ENCODE measurements at regions not wholly inside any gene's neighbourhood (a gene's known extent, or its start where the extent isn't known, plus 50 kb on each side); places are given as distances from the start of the nearest gene placed in this dataset.

- Histone ChIP-seq H3K36me3 (replicated peaks; ENCODE audit: insufficient read depth, low read length) (no peaks in the 10 kb centered on the region), H4K20me1 (ENCODE audit: insufficient read depth, low read length) (no peaks in the 10 kb centered on the region), H3K27me3 (replicated peaks; ENCODE audit: insufficient read depth, low read length) (no peaks in the 10 kb centered on the region), H3K4me1 (ENCODE audit: low read length) (no peaks in the 10 kb centered on the region), H3K9me3 (replicated peaks; ENCODE audit: insufficient read depth, low read length) (no peaks in the 10 kb centered on the region), H3F3A (ENCODE audit: insufficient read depth, low read length) (no peaks in the 10 kb centered on the region), H3K4me3 (ENCODE audit: low read length) (no peak overlapping the region), H2AFZ (ENCODE audit: low read length) (no peak overlapping the region), H3K9me2 (replicated peaks; ENCODE audit: insufficient read depth, low read length) (no peaks in the 10 kb centered on the region), H3K4me2 (ENCODE audit: low read depth, low read length) (no peak overlapping the region), H3K27ac (ENCODE audit: low read length) (no peak overlapping the region), H3K9ac (ENCODE audit: low read length) (no peak overlapping the region), H3K79me2 (ENCODE audit: low read length) (no peaks in the 10 kb centered on the region)
- no peak for TF ChIP-seq EZH2phosphoT487 (IDR thresholded peaks at IDR 0.05; ENCODE audit: low read length)
- no peak for TF ChIP-seq EZH2 (optimal IDR thresholded peaks at IDR 0.05; ENCODE audit: low read depth, low read length)
- TF ChIP-seq CTCF (IDR thresholded peaks at IDR 0.05; ENCODE audit: low read length) = no peak
- no peak for DNase-seq
Observed at GRCh38 chr4:181106398-181106797, 1136.8 kb upstream of the TENM3 start.

- Histone ChIP-seq H3K4me1 (ENCODE audit: low read length) (no peaks in the 10 kb centered on the region), H3K4me3 (ENCODE audit: low read length) (no peak overlapping the region), H3K4me2 (ENCODE audit: low read depth, low read length) (no peak overlapping the region), H3F3A (ENCODE audit: insufficient read depth, low read length) (no peaks in the 10 kb centered on the region), H2AFZ (ENCODE audit: low read length) (no peak overlapping the region), H3K79me2 (ENCODE audit: low read length) (no peaks in the 10 kb centered on the region), H3K36me3 (replicated peaks; ENCODE audit: insufficient read depth, low read length) (no peaks in the 10 kb centered on the region), H3K9me3 (replicated peaks; ENCODE audit: insufficient read depth, low read length) (no peaks in the 10 kb centered on the region), H3K27me3 (replicated peaks; ENCODE audit: insufficient read depth, low read length) (no peaks in the 10 kb centered on the region), H3K9me2 (replicated peaks; ENCODE audit: insufficient read depth, low read length) (no peaks in the 10 kb centered on the region), H3K27ac (ENCODE audit: low read length) (no peak overlapping the region), H4K20me1 (ENCODE audit: insufficient read depth, low read length) (no peaks in the 10 kb centered on the region), H3K9ac (ENCODE audit: low read length) (no peak overlapping the region)
- no peak for TF ChIP-seq EZH2phosphoT487 (IDR thresholded peaks at IDR 0.05; ENCODE audit: low read length)
- TF ChIP-seq CTCF (IDR thresholded peaks at IDR 0.05; ENCODE audit: low read length) = no peak
- no peak for TF ChIP-seq EZH2 (optimal IDR thresholded peaks at IDR 0.05; ENCODE audit: low read depth, low read length)
- no peak for DNase-seq
Observed at GRCh38 chr4:181108237-181108636, 1135.0 kb upstream of the TENM3 start.

- Histone ChIP-seq H2AFZ (ENCODE audit: low read length) (no peak overlapping the region), H3K27ac (ENCODE audit: low read length) (no peak overlapping the region), H3K27me3 (replicated peaks; ENCODE audit: insufficient read depth, low read length) (no peaks in the 10 kb centered on the region), H3F3A (ENCODE audit: insufficient read depth, low read length) (no peaks in the 10 kb centered on the region), H4K20me1 (ENCODE audit: insufficient read depth, low read length) (no peaks in the 10 kb centered on the region), H3K9ac (ENCODE audit: low read length) (no peak overlapping the region), H3K79me2 (ENCODE audit: low read length) (no peaks in the 10 kb centered on the region), H3K9me3 (replicated peaks; ENCODE audit: insufficient read depth, low read length) (no peaks in the 10 kb centered on the region), H3K4me3 (ENCODE audit: low read length) (no peak overlapping the region), H3K4me2 (ENCODE audit: low read depth, low read length) (no peak overlapping the region), H3K4me1 (ENCODE audit: low read length) (no peaks in the 10 kb centered on the region), H3K9me2 (replicated peaks; ENCODE audit: insufficient read depth, low read length) (no peaks in the 10 kb centered on the region), H3K36me3 (replicated peaks; ENCODE audit: insufficient read depth, low read length) (no peaks in the 10 kb centered on the region)
- DNase-seq = no peak
- TF ChIP-seq EZH2 (optimal IDR thresholded peaks at IDR 0.05; ENCODE audit: low read depth, low read length) (no peak), CTCF (IDR thresholded peaks at IDR 0.05; ENCODE audit: low read length) (no peak), EZH2phosphoT487 (IDR thresholded peaks at IDR 0.05; ENCODE audit: low read length) (no peak)
Observed at GRCh38 chr4:181119186-181119585, 1124.0 kb upstream of the TENM3 start.

Data from MM.1S (cell line).